ENCODE measurements at regions not wholly inside any gene's neighbourhood (a gene's known extent, or its start where the extent isn't known, plus 50 kb on each side); places are given as distances from the start of the nearest gene placed in this dataset.

- H3K4me3 ChIP-seq (ENCODE audit: control insufficient read depth, low read depth, low read length): no peak overlapping the region
- TF ChIP-seq, protein P1, sequence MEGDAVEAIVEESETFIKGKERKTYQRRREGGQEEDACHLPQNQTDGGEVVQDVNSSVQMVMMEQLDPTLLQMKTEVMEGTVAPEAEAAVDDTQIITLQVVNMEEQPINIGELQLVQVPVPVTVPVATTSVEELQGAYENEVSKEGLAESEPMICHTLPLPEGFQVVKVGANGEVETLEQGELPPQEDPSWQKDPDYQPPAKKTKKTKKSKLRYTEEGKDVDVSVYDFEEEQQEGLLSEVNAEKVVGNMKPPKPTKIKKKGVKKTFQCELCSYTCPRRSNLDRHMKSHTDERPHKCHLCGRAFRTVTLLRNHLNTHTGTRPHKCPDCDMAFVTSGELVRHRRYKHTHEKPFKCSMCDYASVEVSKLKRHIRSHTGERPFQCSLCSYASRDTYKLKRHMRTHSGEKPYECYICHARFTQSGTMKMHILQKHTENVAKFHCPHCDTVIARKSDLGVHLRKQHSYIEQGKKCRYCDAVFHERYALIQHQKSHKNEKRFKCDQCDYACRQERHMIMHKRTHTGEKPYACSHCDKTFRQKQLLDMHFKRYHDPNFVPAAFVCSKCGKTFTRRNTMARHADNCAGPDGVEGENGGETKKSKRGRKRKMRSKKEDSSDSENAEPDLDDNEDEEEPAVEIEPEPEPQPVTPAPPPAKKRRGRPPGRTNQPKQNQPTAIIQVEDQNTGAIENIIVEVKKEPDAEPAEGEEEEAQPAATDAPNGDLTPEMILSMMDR (IDR thresholded peaks at IDR 0.05; ENCODE audit: control insufficient read depth, insufficient read depth, low read depth, low read length, missing control alignments): no peak
- DNase-seq (ENCODE audit: low read depth): no peak
Measured at GRCh38 chr22:49373801-49374226, 453.9 kb downstream of the BRD1 start.

DNA sequence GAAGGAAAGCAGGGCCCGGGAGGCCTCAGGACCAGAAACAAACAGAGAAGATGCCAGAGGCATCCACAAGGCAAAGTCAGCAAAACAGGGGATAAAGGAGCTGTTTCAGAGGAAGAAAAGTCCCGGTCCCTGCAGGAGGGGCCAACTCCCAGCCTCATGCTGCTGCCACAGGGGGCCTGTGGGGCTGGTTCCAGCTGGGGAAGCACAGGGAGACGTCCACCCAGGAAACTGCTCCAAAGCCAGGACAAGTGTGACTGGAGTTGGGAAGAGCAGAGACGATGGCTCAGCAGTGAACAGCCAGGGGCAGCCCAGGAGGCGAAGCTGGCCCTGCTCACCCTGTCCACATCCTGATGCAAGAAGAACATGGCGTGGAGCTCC is 454.4 kb downstream of the BRD1 start:
- DNase-seq (ENCODE audit: low read depth): no peak
- TF ChIP-seq, protein P1 (IDR thresholded peaks at IDR 0.05; ENCODE audit: control insufficient read depth, insufficient read depth, low read depth, low read length, missing control alignments): no peak
- no peak overlapping the region for H3K4me3 ChIP-seq (ENCODE audit: control insufficient read depth, low read depth, low read length)

- H3K4me3 ChIP-seq (ENCODE audit: control insufficient read depth, low read depth, low read length): no peak overlapping the region
- DNase-seq (ENCODE audit: low read depth): no peak
- TF ChIP-seq, protein P1 (IDR thresholded peaks at IDR 0.05; ENCODE audit: control insufficient read depth, insufficient read depth, low read depth, low read length, missing control alignments): no peak
Measured at GRCh38 chr22:49372530-49373288, 455.0 kb downstream of the BRD1 start.

GRCh38 chr22:49372111-49372529 is 455.6 kb downstream of the BRD1 start:
- TF ChIP-seq, protein P1 (IDR thresholded peaks at IDR 0.05; ENCODE audit: control insufficient read depth, insufficient read depth, low read depth, low read length, missing control alignments): no peak
- no peak for DNase-seq (ENCODE audit: low read depth)
- no peak overlapping the region for H3K4me3 ChIP-seq (ENCODE audit: control insufficient read depth, low read depth, low read length)

GRCh38 chr22:49371325-49372110 is 456.2 kb downstream of the BRD1 start:
- no peak for DNase-seq (ENCODE audit: low read depth)
- no peak overlapping the region for H3K4me3 ChIP-seq (ENCODE audit: control insufficient read depth, low read depth, low read length)
- TF ChIP-seq, protein P1 (IDR thresholded peaks at IDR 0.05; ENCODE audit: control insufficient read depth, insufficient read depth, low read depth, low read length, missing control alignments): no peak

DNA sequence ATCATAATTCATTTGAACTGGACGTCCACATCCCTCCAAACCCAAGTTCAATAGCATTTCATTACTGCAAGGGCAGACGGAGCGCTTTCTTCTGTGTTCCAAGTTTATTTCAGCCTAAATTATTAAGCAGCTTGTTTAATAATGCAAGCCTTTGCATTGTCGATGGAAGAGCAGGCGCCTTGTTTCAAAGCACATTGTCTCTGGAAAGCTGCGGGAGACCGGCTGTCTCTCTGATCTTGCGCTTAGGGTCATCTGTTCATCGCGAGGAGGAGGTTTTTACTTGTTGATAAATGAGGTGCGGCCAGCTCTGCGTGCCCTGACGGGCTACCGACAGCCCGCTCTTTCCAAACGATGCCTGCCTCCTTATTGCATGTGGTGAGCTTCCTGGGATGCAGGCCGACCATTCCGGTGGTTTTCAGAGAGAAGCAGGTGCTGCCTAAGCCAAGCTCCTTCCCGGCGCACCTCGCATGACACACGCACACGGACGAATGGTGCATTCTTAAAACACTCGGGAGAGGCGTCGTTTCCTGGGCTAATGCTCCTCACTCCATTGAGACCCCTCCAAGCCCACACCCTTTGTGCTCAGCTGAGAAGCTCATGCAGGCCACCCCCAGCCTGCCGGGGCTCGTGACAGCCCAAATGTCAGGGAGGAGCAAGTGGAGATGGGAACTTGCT is 456.9 kb downstream of the BRD1 start:
- no peak for DNase-seq (ENCODE audit: low read depth)
- TF ChIP-seq, protein P1 (IDR thresholded peaks at IDR 0.05; ENCODE audit: control insufficient read depth, insufficient read depth, low read depth, low read length, missing control alignments): no peak

More for the DNA sequence above, 456.9 kb downstream of the BRD1 start:
- H3K4me3 ChIP-seq (ENCODE audit: control insufficient read depth, low read depth, low read length): no peak overlapping the region

Data from AG09309 (cell line).